Adrenal gland (tissue), 9 donors: ENCODE measurements at regions not wholly inside any gene's neighbourhood (a gene's known extent, or its start where the extent isn't known, plus 50 kb on each side); places are given as distances from the start of the nearest gene placed in this dataset.

Experiments
- DNase-seq, 7 donors: peaks; one replicate each; pipeline ENCODE4 v3.0.0-alpha.2; 2019 to 2020
- H3K27ac ChIP-seq, 5 donors: fragments of 200-600 bp; sonication (generic) in 4 of 5; 1 replicate in 3 of 5; 2 replicates in 2 of 5; pipeline versions ENCODE4 v1.5.1 to v1.8.0; 2016 to 2020; ENCODE audit warnings: mild to moderate bottlenecking in 1 of 5
- H3K27me3 ChIP-seq: fragments of 200-600 bp; 2 replicates; pipeline ENCODE4 v1.8.0; 2021
- H3K36me3 ChIP-seq, 2 donors: fragments of 200-600 bp; replicated peaks in 1 of 2; 1 replicate in 1 of 2; 2 replicates in 1 of 2; pipeline versions ENCODE4 v1.5.1 to v1.8.0; 2018 to 2022
- H3K4me1 ChIP-seq, 2 donors: fragments of 200-600 bp; replicated peaks in 1 of 2; 1 replicate in 1 of 2; 2 replicates in 1 of 2; pipeline versions ENCODE4 v1.5.1 to v1.8.0; 2018 to 2021
- H3K4me3 ChIP-seq, 4 donors: fragments of 200-600 bp; sonication (generic) in 3 of 4; one replicate each; pipeline ENCODE4 v1.5.1; 2016 to 2018
- H3K9me3 ChIP-seq, 3 donors: fragments of 200-600 bp; sonication (generic) in 1 of 3; replicated peaks in 1 of 3; 1 replicate in 2 of 3; 2 replicates in 1 of 3; pipeline versions ENCODE4 v1.5.1 to v1.8.0; 2016 to 2021
- CTCF ChIP-seq, 6 experiments: fragments of 450-650 bp in 4 of 6; fragments of 200-600 bp in 2 of 6; sonication (generic) in 1 of 6; IDR thresholded peaks; 1 replicate in 5 of 6; 2 replicates in 1 of 6; pipeline versions ENCODE4 v1.5.1 to v1.8.0; 2016 to 2021; ENCODE audit warnings: antibody characterized with exemption in 6 of 6, mild to moderate bottlenecking in 2 of 6, moderate library complexity in 1 of 6
- POLR2A ChIP-seq, 2 donors: fragments of 450-650 bp; IDR thresholded peaks; one replicate each; pipeline ENCODE4 v1.6.1; 2017; ENCODE audit warnings: antibody characterized with exemption in 2 of 2, mild to moderate bottlenecking in 2 of 2, moderate library complexity in 1 of 2
- WGBS, 4 donors: extraction: QIAGEN DNeasy Blood & Tissue Kit in 2 of 4; methylation state at CpG; one replicate each; pipeline versions ENCODE4 v1.1.5 to v1.1.7; 2013 to 2017; 5-methylcytosine and 5-hydroxymethylcytosine counted together
- intact Hi-C, 2 donors: fragments of 100-400 bp; cut with DNase I; formaldehyde crosslinking; loops; one replicate each; pipeline versions ENCODE4 v1.14.1 to v1.15.0; 2022 to 2023
- donor health status: healthy with polysubstance abuse.
- donor health status: Bipolar disorder and iron deficiency.
- donor health status: DM: yes; HTN: yes; CAD: no.
- donor health status: DM: no; HTN: no; CAD: no.
- donor health status: DM: no; HTN: no; CAD: no.

GRCh38 chr3:182715006-182715405 is 78.3 kb upstream of the ATP11B start:
- no peak overlapping the region for H3K27ac ChIP-seq
- H3K9me3 ChIP-seq: no peaks in the 10 kb centered on the region
- H3K36me3 ChIP-seq: no peaks in the 10 kb centered on the region
- H3K4me3 ChIP-seq: no peak overlapping the region
- intact Hi-C loops: no loop called here
- TF ChIP-seq CTCF (IDR thresholded peaks at IDR 0.05) (no peak), POLR2A (IDR thresholded peaks at IDR 0.05) (no peak)
- no peaks in the 10 kb centered on the region for H3K27me3 ChIP-seq
- DNase-seq: no peak
- 64 to 81% (median 74%) methylated on average over 2 of the region's 2 CpGs for WGBS, 4 donors
- no peaks in the 10 kb centered on the region for H3K4me1 ChIP-seq

- H3K27me3 ChIP-seq: no peaks in the 10 kb centered on the region
- intact Hi-C loops: no loop called here
- DNase-seq: no peak
- TF ChIP-seq POLR2A (IDR thresholded peaks at IDR 0.05): no peak
- TF ChIP-seq CTCF (IDR thresholded peaks at IDR 0.05): no peak
- no peaks in the 10 kb centered on the region for H3K36me3 ChIP-seq
- H3K4me1 ChIP-seq: no peaks in the 10 kb centered on the region
- H3K4me3 ChIP-seq: no peak overlapping the region
- no peak overlapping the region for H3K27ac ChIP-seq
- WGBS, 4 donors: 33 to 55% (median 45%) methylated on average over 1 of the region's 1 CpG
- no peaks in the 10 kb centered on the region for H3K9me3 ChIP-seq
Measured at GRCh38 chr3:182716114-182716688, 77.1 kb upstream of the ATP11B start.

GRCh38 chr3:182717216-182717615 is 76.1 kb upstream of the ATP11B start:
- no peak for DNase-seq
- Histone ChIP-seq H3K9me3 (no peaks in the 10 kb centered on the region), H3K27ac (no peak overlapping the region), H3K27me3 (no peaks in the 10 kb centered on the region), H3K36me3 (no peaks in the 10 kb centered on the region), H3K4me3 (no peak overlapping the region), H3K4me1 (no peaks in the 10 kb centered on the region)
- no peak for TF ChIP-seq POLR2A (IDR thresholded peaks at IDR 0.05)
- no peak for TF ChIP-seq CTCF (IDR thresholded peaks at IDR 0.05)
- 89 to 95% (median 93%) methylated on average over 2 of the region's 2 CpGs for WGBS, 4 donors
- intact Hi-C loops: no loop called here

GRCh38 chr3:182722907-182723306 is 70.4 kb upstream of the ATP11B start:
- WGBS, 4 donors: 87 to 94% (median 93%) methylated on average over 4 to 6 of the region's 6 CpGs
- TF ChIP-seq CTCF (IDR thresholded peaks at IDR 0.05) (no peak), POLR2A (IDR thresholded peaks at IDR 0.05) (no peak)
- intact Hi-C loops: no loop called here
- Histone ChIP-seq H3K4me3 (no peak overlapping the region), H3K4me1 (no peaks in the 10 kb centered on the region), H3K27ac (no peak overlapping the region), H3K9me3 (no peaks in the 10 kb centered on the region), H3K36me3 (no peaks in the 10 kb centered on the region), H3K27me3 (no peaks in the 10 kb centered on the region)
- no peak for DNase-seq
